CD14-positive monocyte (primary cell): ENCODE measurements at regions not wholly inside any gene's neighbourhood (a gene's known extent, or its start where the extent isn't known, plus 50 kb on each side); places are given as distances from the start of the nearest gene placed in this dataset.

Source experiments
- DNase-seq, 3 donors: peaks; one replicate each; pipeline ENCODE4 v3.0.0-alpha.2; 2011 to 2022
- H2AFZ ChIP-seq: 2 replicates; pipeline ENCODE4 v1.6.0; 2012; ENCODE audit warnings: mild to moderate bottlenecking, low read depth, low read length, inconsistent platforms; ENCODE audit not compliant: insufficient read depth, poor library complexity, severe bottlenecking
- H3K27ac ChIP-seq, 2 donors: 1 replicate in 1 of 2; 2 replicates in 1 of 2; pipeline ENCODE4 v1.5.1; 2012 to 2013; ENCODE audit warnings: low read length in 2 of 2, control low read depth in 1 of 2, inconsistent platforms in 1 of 2, low read depth in 1 of 2, mild to moderate bottlenecking in 1 of 2
- H3K27me3 ChIP-seq, 2 donors: one replicate each; pipeline versions ENCODE4 v1.6.0 to v1.6.1; 2011 to 2013; ENCODE audit warnings: low read length in 2 of 2; ENCODE audit not compliant: control insufficient read depth in 2 of 2, insufficient read depth in 2 of 2
- H3K36me3 ChIP-seq, 2 donors: replicated peaks in 1 of 2; 1 replicate in 1 of 2; 2 replicates in 1 of 2; pipeline versions ENCODE4 v1.5.1 to v1.6.1; 2012 to 2013; ENCODE audit warnings: low read length in 2 of 2, control low read depth in 1 of 2, inconsistent platforms in 1 of 2, mild to moderate bottlenecking in 1 of 2; ENCODE audit not compliant: insufficient read depth in 2 of 2, control insufficient read depth in 1 of 2
- H3K4me1 ChIP-seq, 2 donors: 1 replicate in 1 of 2; 2 replicates in 1 of 2; pipeline versions ENCODE4 v1.5.1 to v1.6.1; 2012 to 2013; ENCODE audit warnings: low read length in 2 of 2, control low read depth in 1 of 2, inconsistent platforms in 1 of 2, mild to moderate bottlenecking in 1 of 2, moderate library complexity in 1 of 2; ENCODE audit not compliant: insufficient read depth in 2 of 2, control insufficient read depth in 1 of 2
- H3K4me2 ChIP-seq: replicated peaks from 2 replicates; pipeline ENCODE3; 2012; ENCODE audit warnings: low read length, moderate library complexity, mild to moderate bottlenecking; ENCODE audit not compliant: poor library complexity, severe bottlenecking; ENCODE audit errors: extremely low read depth
- H3K4me3 ChIP-seq, 3 experiments: fragments of 200-600 bp in 1 of 3; sonication (generic) in 1 of 3; replicated peaks in 1 of 3; 1 replicate in 2 of 3; 2 replicates in 1 of 3; pipeline ENCODE4 v1.5.1; 2011 to 2013; ENCODE audit warnings: low read length in 3 of 3, mild to moderate bottlenecking in 3 of 3, control low read depth in 2 of 3, low read depth in 2 of 3, inconsistent platforms in 1 of 3, moderate library complexity in 1 of 3
- H3K79me2 ChIP-seq: 2 replicates; pipeline ENCODE4 v1.6.0; 2012; ENCODE audit warnings: mild to moderate bottlenecking, control low read depth, inconsistent platforms, low read length, moderate library complexity; ENCODE audit not compliant: insufficient read depth
- H3K9ac ChIP-seq: 2 replicates; pipeline ENCODE4 v1.6.0; 2017; ENCODE audit warnings: low read length, mild to moderate bottlenecking; ENCODE audit not compliant: insufficient read depth, poor library complexity, severe bottlenecking
- H3K9me3 ChIP-seq, 2 donors: replicated peaks in 1 of 2; 1 replicate in 1 of 2; 2 replicates in 1 of 2; pipeline versions ENCODE4 v1.5.1 to v1.6.1; 2012 to 2013; ENCODE audit warnings: low read length in 2 of 2, control low read depth in 1 of 2; ENCODE audit not compliant: control insufficient read depth in 1 of 2, insufficient read depth in 1 of 2
- H4K20me1 ChIP-seq: 2 replicates; pipeline ENCODE4 v1.6.0; 2012; ENCODE audit warnings: mild to moderate bottlenecking, low read length, control low read depth, moderate library complexity; ENCODE audit not compliant: insufficient read depth
- H3K27ac Mint-ChIP-seq, 7 donors: one replicate each; pipeline ENCODE4 v1.8.0; 2020; ENCODE audit warnings: mild to moderate bottlenecking in 7 of 7, mixed read lengths in 7 of 7, moderate library complexity in 6 of 7, inconsistent platforms in 2 of 7
- H3K27me3 Mint-ChIP-seq, 3 donors: one replicate each; pipeline ENCODE4 v1.8.0; 2021 to 2022; ENCODE audit warnings: low read depth in 3 of 3, mild to moderate bottlenecking in 3 of 3, mixed read lengths in 3 of 3, moderate library complexity in 3 of 3, inconsistent platforms in 1 of 3
- H3K36me3 Mint-ChIP-seq, 2 donors: one replicate each; pipeline ENCODE4 v1.8.0; 2020; ENCODE audit warnings: mixed read lengths in 2 of 2, inconsistent platforms in 1 of 2, mild to moderate bottlenecking in 1 of 2
- H3K4me1 Mint-ChIP-seq: one replicate; pipeline ENCODE4 v1.8.0; 2020; ENCODE audit warnings: mild to moderate bottlenecking, mixed read lengths
- H3K4me3 Mint-ChIP-seq, 2 donors: one replicate each; pipeline ENCODE4 v1.8.0; 2020; ENCODE audit warnings: mild to moderate bottlenecking in 2 of 2, mixed read lengths in 2 of 2, moderate library complexity in 1 of 2
- H3K9me3 Mint-ChIP-seq, 7 donors: one replicate each; pipeline ENCODE4 v1.8.0; 2020 to 2022; ENCODE audit warnings: mixed read lengths in 7 of 7, mild to moderate bottlenecking in 6 of 7, moderate library complexity in 6 of 7, inconsistent platforms in 2 of 7
- WGBS: methylation state at CpG from one replicate; pipeline ENCODE4 v1.1.5; 2013; ENCODE audit warnings: missing lambda C conversion rate; ENCODE audit not compliant: insufficient coverage; 5-methylcytosine and 5-hydroxymethylcytosine counted together
- intact Hi-C, 2 donors: fragments of 100-400 bp; cut with micrococcal nuclease; formaldehyde crosslinking; loops; one replicate each; pipeline versions ENCODE4 v1.15.0 to v1.15.1; 2023
- TF ChIP-seq, protein P1 (sequence below): fragments of 200-600 bp; IDR thresholded peaks from one replicate; pipeline ENCODE4 v1.8.0; 2022; ENCODE audit warnings: antibody characterized with exemption, mild to moderate bottlenecking

GRCh38 chr11:23391031-23391430 is 530.8 kb upstream of the CCDC179 start:
- Mint-ChIP-seq H3K27ac (no peak overlapping the region), H3K27me3 (no peaks in the 10 kb centered on the region), H3K4me1 (no peaks in the 10 kb centered on the region), H3K36me3 (no peaks in the 10 kb centered on the region), H3K4me3 (no peak overlapping the region), H3K9me3 (peaks cover 0 to 3% (median 0%) of the 10 kb centered on the region in 7 donors)
- H3K27ac ChIP-seq = no peak overlapping the region
- no peaks in the 10 kb centered on the region for H3K79me2 ChIP-seq
- no peaks in the 10 kb centered on the region for H4K20me1 ChIP-seq
- H3K9me3 ChIP-seq = no peaks in the 10 kb centered on the region
- TF ChIP-seq, protein P1, sequence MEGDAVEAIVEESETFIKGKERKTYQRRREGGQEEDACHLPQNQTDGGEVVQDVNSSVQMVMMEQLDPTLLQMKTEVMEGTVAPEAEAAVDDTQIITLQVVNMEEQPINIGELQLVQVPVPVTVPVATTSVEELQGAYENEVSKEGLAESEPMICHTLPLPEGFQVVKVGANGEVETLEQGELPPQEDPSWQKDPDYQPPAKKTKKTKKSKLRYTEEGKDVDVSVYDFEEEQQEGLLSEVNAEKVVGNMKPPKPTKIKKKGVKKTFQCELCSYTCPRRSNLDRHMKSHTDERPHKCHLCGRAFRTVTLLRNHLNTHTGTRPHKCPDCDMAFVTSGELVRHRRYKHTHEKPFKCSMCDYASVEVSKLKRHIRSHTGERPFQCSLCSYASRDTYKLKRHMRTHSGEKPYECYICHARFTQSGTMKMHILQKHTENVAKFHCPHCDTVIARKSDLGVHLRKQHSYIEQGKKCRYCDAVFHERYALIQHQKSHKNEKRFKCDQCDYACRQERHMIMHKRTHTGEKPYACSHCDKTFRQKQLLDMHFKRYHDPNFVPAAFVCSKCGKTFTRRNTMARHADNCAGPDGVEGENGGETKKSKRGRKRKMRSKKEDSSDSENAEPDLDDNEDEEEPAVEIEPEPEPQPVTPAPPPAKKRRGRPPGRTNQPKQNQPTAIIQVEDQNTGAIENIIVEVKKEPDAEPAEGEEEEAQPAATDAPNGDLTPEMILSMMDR = no peak
- H3K36me3 ChIP-seq = no peaks in the 10 kb centered on the region
- no peaks in the 10 kb centered on the region for H3K27me3 ChIP-seq
- intact Hi-C loops = no loop called here
- H3K4me2 ChIP-seq = no peak overlapping the region
- no peak for DNase-seq
- H2AFZ ChIP-seq = no peak overlapping the region
- WGBS = 100% methylated on average over 1 of the region's 2 CpGs
- no peak overlapping the region for H3K9ac ChIP-seq
- no peaks in the 10 kb centered on the region for H3K4me1 ChIP-seq
- no peak overlapping the region for H3K4me3 ChIP-seq

DNA sequence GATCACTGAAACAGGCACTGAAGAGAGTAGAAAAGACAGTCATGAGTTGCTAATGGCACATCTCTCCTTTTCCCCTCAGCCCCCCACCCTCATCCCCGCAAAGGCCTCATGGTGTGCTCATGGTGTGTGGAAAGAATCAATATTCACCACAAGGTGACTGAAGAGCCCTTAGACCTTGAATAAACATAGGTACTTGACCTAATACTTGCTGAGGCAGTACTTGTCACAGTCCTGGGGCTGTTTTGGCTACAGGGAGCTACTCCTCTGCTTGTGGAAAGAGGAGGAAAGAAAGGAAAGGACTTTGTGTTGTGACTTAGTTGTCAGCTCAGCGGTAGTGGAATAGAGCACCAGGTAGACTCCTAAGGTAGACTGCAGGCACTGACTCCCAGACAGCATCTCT is 537.8 kb upstream of the CCDC179 start:
- TF ChIP-seq, protein P1 = no peak
- peaks cover 0 to 4% (median 3%) of the 10 kb centered on the region in 7 donors for H3K9me3 Mint-ChIP-seq
- H3K9me3 ChIP-seq = no peaks in the 10 kb centered on the region
- no peak overlapping the region for H3K27ac ChIP-seq
- no peak overlapping the region for H3K4me3 Mint-ChIP-seq
- H3K36me3 Mint-ChIP-seq = no peaks in the 10 kb centered on the region
- no peaks in the 10 kb centered on the region for H3K4me1 ChIP-seq
- H3K27me3 Mint-ChIP-seq = no peaks in the 10 kb centered on the region
- no peak overlapping the region for H3K9ac ChIP-seq
- intact Hi-C loops = no loop called here
- H4K20me1 ChIP-seq = no peaks in the 10 kb centered on the region
- no peak overlapping the region for H3K4me2 ChIP-seq
- no peak overlapping the region for H2AFZ ChIP-seq
- 90% methylated on average over 1 of the region's 2 CpGs for WGBS
- DNase-seq = no peak
- no peak overlapping the region for H3K27ac Mint-ChIP-seq
- no peaks in the 10 kb centered on the region for H3K27me3 ChIP-seq
- H3K4me3 ChIP-seq = no peak overlapping the region
- no peaks in the 10 kb centered on the region for H3K4me1 Mint-ChIP-seq
- H3K79me2 ChIP-seq = no peaks in the 10 kb centered on the region
- no peaks in the 10 kb centered on the region for H3K36me3 ChIP-seq
